Stromal cell of bone marrow (primary cell): ENCODE measurements at regions not wholly inside any gene's neighbourhood (a gene's known extent, or its start where the extent isn't known, plus 50 kb on each side); places are given as distances from the start of the nearest gene placed in this dataset.
"Not testable (repeated sequence)": the region's sequence is repeated elsewhere in the genome, so short reads cannot be mapped to it uniquely, and the experiment has no call there.

Experiments used
- DNase-seq: peaks from one replicate; pipeline ENCODE4 v3.0.0-alpha.2; 2012; ENCODE audit warnings: low read depth

GRCh38 chrX:39222346-39223113 is 421.3 kb downstream of the MID1IP1 start:
- no peak for DNase-seq

GRCh38 chrX:39226251-39226650 is 425.0 kb downstream of the MID1IP1 start:
- DNase-seq = no peak

GRCh38 chrX:39227371-39227770 is 426.1 kb downstream of the MID1IP1 start:
- DNase-seq = no peak

GRCh38 chrX:39238006-39238405 is 436.7 kb downstream of the MID1IP1 start:
- no peak for DNase-seq

- no peak for DNase-seq
Measured at GRCh38 chrX:39242187-39242586, 440.9 kb downstream of the MID1IP1 start.

GRCh38 chrX:39244147-39244546 is 442.9 kb downstream of the MID1IP1 start:
- DNase-seq = no peak

- DNase-seq = no peak
Measured at GRCh38 chrX:39245024-39245423, 443.8 kb downstream of the MID1IP1 start.

GRCh38 chrX:39247536-39247935 is 446.3 kb downstream of the MID1IP1 start:
- DNase-seq = no peak

- DNase-seq = no peak
Measured at GRCh38 chrX:39248330-39248729, 447.1 kb downstream of the MID1IP1 start.

GRCh38 chrX:39249999-39250398 is 448.7 kb downstream of the MID1IP1 start:
- DNase-seq = no peak

GRCh38 chrX:39251995-39252394 is 450.7 kb downstream of the MID1IP1 start:
- DNase-seq = no peak

GRCh38 chrX:39253551-39253950 is 452.3 kb downstream of the MID1IP1 start:
- no peak for DNase-seq

GRCh38 chrX:39258331-39258730 is 457.1 kb downstream of the MID1IP1 start:
- no peak for DNase-seq

GRCh38 chrX:39260965-39261364 is 459.7 kb downstream of the MID1IP1 start:
- peak; percentile 21 for DNase-seq

- DNase-seq = peak; percentile 50
Measured at GRCh38 chrX:39261446-39262147, 460.3 kb downstream of the MID1IP1 start.

- no peak for DNase-seq
Measured at GRCh38 chrX:39262641-39263040, 461.4 kb downstream of the MID1IP1 start.

- no peak for DNase-seq
Measured at GRCh38 chrX:39264023-39264422, 462.8 kb downstream of the MID1IP1 start.

- no peak for DNase-seq
Measured at GRCh38 chrX:39267176-39267575, 465.9 kb downstream of the MID1IP1 start.

- DNase-seq = no peak
Measured at GRCh38 chrX:39268207-39268606, 466.9 kb downstream of the MID1IP1 start.

- DNase-seq = no peak
Measured at GRCh38 chrX:39275500-39276068, 474.3 kb downstream of the MID1IP1 start.

- DNase-seq = not testable (repeated sequence)
Measured at GRCh38 chrX:39277685-39278390, 476.6 kb downstream of the MID1IP1 start.

- no peak for DNase-seq
Measured at GRCh38 chrX:39283239-39283638, 482.0 kb downstream of the MID1IP1 start.

GRCh38 chrX:39288592-39288991 is 487.3 kb downstream of the MID1IP1 start:
- no peak for DNase-seq
